GM19035 (cell line): ENCODE measurements at regions not wholly inside any gene's neighbourhood (a gene's known extent, or its start where the extent isn't known, plus 50 kb on each side); places are given as distances from the start of the nearest gene placed in this dataset.
"Not testable (repeated sequence)": the region's sequence is repeated elsewhere in the genome, so short reads cannot be mapped to it uniquely, and the experiment has no call there.

Experiments
- ATAC-seq: cut with Tn5 transposase; IDR thresholded peaks from one replicate; pipeline ENCODE4 v1.9.1; 2021; ENCODE audit not compliant: unreplicated experiment

DNA sequence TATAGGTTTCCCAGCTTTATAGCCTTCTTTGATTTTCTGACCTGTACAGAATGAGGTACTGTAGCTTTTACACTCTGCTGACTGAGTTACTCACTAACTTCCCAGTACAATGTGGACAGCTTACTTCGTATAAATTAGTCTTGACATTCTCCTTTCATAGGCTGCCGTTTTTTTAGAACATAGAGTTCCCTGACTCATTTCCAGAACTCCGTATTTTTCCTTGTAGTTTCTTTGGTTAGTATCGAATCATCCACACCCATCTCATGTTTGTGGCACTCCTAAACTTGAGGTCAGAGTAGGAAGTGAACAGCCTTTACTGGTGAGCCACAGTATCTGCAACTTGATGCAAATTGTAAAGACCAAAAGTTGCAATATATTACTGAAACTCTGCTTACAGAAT lies 303.9 kb downstream of the SLITRK5 start:
- no peak for ATAC-seq

DNA sequence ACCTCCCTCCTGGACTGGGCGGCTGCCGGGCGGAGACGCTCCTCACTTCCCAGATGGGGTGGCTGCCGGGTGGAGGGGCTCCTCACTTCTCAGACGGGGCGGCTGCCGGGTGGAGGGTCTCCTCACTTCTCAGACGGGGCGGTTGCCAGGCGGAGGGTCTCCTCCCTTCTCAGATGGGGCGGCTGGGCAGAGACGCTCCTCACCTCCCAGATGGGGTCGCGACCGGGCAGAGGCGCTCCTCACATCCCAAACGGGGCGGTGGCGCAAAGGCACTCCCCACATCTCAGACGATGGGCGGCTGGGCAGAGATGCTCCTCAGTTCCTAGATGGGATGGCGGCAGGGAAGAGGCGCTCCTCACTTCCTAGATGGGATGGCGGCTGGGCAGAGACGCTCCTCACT lies 305.5 kb downstream of the SLITRK5 start:
- not testable (repeated sequence) for ATAC-seq

DNA sequence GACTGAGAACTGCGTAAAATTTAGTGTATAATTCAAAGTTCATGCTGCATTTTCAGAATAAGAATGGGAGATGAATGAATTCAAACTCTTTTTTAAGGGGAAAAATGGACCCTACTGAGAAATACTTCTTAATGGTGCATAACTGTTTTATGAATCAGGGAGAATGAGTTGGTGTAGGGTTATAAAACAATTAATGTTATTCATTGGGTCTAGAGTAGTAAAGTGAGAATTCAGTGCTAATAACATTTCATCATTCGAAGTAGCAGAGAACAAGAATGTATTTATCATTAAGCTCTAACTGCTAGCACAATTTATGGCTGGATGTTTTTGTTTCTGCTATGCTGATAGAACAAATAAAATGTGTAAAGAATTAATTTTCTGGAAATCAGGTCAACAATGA lies 310.2 kb downstream of the SLITRK5 start:
- no peak for ATAC-seq

DNA sequence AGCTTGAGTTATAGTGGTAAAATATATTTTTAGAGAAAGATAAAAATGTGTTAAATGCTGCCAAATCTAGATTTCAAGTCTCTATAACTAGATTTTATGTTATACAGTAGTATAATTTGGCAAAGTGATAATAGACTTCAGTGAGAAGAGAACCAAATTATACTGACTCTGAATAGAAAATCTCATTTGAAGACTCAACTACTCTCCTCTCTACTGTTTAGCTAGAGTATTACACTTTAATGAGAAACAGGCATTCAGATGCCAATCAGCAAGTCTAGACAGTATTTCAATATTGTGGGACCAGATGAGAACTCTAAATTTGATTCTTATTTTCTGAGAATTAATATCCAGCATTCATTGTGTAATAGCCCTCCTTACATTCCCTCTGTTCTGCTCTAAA lies 311.2 kb downstream of the SLITRK5 start:
- no peak for ATAC-seq

DNA sequence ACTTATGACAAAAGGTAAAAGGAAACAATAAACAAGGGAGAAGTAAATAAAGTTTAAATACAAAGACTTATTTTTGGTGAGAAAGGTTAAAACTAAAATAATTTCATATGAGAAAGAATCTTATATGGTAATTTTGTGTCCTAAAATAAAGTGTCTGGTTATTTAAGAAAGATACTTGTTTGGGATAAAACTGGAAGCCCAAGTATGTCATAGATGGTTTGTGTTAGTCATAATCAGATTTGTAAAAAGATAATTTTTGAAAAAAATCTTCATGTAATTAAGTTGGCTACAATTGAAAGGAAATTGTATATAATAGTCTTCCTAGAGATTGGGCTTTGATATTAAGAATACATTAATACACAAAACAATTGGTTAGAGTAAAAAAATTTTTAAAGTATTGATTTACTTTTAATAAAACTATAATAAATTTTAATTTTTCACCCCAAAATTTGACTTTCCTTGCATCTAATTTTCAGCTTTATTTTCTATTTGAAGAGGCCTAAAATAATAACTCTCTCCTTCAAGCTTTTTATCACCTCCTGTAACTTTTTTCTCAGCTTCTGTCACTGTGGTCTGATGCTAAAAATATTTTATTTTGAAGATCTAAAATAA lies 315.6 kb downstream of the SLITRK5 start:
- no peak for ATAC-seq

DNA sequence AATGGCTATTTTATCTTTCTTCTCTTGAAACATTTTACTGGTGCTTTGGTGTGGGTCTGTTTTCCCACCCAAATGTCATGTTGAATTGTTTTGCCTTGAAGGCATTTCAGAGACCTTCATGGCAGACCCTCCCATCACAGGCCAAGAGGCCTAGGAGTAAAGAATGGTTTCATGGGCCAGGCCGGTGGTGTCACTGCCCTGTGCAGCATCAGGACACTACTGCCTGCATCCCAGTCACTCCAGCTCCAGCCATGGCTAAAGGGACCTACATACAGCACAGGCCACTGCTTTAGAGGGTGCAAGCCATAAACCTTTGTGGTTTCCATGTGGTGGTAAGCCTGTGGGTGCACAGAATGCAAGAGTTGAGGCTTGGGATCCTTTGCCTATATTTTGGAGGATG lies 326.9 kb downstream of the SLITRK5 start:
- no peak for ATAC-seq

DNA sequence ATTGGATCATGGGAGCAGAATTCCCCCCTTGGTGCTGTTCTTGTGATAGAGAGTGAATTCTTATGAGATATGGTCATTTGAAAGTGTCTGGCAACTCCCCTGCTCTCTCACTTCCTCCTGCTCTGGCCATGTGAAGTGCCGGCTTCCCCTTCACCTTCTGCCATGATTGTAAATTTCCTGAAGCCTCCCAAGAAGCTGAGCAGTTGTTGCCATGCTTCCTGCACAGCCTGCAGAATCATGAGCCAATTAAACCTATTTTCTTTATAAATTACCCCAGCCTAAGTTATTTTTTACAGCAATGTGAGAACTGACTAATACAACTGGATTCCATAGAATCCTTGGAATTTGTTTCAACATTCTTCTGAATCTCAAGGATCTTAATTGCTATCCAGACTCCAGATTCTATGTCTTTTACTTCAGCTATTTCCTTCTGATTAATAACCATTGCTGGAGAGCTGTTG lies 328.1 kb downstream of the SLITRK5 start:
- ATAC-seq, result no peak

DNA sequence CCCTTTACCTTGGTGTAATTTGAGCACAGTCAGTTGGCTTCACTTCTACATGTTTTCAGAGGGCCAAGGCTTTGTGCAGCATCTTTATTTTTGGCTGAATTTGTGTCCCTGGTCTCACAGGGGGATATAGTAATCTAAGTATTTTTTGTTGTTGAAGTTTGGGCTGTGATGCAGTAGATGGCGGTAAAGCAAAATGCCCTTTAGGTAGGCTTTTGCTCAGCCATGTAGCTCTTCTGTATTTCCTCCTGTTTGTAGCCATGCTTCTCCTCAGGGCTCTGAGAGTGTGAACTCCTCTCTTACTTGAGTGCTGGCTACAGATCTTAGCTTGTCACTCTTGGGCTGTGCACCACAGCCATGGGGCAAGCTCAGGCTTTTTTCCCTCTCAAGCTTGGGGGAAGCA lies 328.6 kb downstream of the SLITRK5 start:
- no peak for ATAC-seq

DNA sequence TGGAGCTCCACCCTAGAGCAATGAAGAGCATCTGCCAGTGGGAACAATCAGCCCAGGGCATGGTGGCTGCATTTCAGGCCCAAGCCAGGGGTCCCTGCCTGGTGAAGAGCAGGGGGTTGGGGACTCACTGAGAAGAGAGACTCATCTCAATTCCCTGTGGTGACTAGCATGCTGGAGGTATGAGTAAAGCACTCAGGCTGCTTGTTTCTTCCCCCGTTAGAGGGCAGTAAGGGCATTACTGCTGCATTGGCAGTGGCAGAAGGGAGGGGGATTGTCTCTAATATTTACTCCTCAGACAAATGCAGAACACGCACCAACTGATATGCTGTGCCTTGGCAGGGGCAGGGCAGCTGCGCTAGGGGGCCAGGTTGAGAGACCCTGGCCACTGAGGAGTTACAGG lies 329.1 kb downstream of the SLITRK5 start:
- no peak for ATAC-seq

DNA sequence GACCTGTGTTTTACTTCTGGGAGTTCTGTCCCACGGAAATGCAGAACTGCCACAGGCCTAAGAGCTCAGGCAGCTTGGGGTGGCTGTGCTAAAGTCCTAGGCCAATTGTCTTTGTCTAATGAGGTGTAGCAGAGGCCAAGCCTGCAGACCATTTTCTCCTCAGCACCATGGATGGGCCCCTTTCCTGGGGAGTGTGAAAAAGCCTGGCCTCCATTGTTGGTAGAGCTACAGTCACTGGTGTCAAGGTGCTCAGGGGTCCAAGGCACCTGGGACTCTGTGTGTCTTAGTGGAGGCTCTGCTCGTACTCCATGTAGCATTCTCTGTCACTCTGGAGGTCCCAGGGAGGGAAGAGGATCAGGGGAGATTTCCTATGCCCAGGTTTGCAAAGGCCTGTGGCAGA lies 329.6 kb downstream of the SLITRK5 start:
- no peak for ATAC-seq

DNA sequence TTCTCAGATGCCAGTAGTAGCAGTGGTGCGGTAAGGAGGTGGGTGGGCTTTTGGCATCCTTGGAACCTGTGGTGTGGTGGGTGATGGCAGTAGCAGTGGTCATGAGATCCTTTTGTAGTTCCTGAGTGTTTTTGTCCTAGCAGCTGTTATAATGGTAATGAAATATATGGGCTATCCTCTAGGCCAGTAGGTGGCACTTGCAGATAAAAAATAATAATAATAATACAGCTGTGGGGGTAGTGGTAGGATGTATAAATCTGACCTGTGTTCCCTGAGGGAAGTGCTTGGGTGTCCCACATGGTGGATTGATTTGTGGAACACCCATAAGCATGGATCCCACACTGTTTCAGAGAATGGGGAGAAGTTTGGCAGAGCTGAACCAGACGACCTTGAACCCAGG lies 334.0 kb downstream of the SLITRK5 start:
- ATAC-seq, result no peak

DNA sequence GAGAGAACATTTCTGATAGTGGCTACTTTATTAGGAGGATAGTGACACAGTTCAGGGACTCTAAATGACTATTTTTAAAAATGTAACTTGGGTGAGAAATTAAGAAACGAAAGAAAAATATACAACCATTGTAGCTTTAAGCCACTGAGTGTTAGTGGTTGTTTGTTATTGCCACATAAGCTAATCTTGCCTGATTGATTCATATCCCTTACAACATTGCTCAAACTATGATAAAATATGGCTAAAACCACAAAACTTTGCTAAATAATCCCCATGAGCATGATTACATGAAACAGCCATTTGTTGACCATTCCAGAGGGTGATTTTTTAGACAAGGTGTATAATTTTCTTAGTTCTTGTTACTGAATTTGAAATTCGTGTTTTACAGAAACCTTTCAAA lies 343.4 kb downstream of the SLITRK5 start:
- no peak for ATAC-seq

DNA sequence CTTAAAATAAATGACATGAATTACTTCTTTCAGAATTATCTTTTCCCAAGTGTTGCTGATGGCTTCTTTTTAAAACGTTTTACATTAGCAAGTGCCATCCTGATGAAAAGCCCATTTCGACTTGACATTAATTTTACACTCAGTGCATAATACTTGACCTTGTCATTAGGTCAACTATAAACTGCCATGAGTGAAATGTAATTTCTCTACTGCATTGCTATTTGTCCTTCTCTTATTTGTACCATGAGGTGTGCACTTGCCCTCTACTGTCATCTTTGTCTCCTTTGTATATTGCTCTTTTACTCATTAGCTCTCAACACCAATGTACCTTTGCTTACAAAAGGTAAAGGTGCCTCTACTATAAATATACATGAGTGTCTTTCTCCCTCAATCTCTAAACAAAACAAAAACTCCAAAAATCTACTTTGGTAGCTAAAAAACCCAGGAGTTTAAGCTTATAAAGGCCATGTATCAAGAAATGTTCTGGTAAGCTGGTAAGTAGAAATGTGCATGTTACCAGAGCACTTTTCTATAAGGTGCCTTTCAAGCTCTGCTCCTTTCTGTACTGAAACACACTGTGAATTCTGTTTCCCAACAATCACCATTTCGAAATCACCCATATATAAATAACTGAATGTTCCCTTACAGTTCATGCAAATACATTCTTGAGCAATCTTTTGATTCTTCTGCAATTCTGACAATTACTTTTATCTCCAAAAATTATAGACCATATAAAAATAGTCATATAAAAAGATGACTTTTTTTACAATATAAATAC lies 351.4 kb downstream of the SLITRK5 start:
- no peak for ATAC-seq

DNA sequence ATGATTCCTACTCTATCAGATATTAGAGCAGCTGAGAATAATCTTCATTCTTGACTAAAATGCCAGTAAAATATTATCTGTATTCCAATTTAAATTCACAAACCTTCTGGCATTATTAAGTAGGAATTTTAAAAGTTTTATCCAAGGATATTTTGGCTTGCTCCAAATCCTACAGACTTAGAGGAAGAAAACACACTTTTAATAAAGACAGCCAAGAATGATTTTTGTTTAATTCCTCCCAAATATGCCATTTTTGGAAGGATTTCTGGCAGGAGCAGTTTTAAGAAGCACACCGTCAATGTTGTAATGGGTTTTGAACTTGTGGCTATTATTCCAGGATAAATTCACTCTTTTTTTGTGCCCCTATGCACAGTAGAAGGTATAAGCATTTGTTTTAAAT lies 355.1 kb downstream of the SLITRK5 start:
- ATAC-seq, result no peak

DNA sequence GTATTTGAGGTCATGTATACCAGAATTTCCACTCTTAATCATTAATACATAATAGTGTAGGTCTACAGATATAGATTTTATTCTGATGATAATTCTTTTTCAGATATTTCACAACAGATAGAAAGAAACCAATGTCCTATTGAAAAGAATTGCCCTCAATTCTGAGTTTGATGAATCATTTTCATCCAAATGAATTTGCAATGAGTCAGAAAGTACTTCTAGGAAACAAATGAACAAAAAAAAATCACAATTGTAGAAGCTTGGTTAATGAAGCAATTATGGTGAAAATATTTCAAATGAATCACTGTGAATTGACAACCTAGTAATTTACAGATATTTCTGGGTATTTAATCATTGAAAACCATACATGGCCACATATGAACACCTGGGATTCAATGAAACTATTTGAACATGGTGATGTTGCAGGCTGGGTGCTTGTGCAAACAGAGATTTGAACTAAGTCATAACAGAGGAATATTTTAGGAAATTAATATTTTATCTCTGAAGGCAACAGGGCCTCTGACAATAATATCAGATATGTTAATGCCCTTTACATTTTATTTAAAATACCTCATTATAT lies 360.9 kb downstream of the SLITRK5 start:
- ATAC-seq, result no peak

DNA sequence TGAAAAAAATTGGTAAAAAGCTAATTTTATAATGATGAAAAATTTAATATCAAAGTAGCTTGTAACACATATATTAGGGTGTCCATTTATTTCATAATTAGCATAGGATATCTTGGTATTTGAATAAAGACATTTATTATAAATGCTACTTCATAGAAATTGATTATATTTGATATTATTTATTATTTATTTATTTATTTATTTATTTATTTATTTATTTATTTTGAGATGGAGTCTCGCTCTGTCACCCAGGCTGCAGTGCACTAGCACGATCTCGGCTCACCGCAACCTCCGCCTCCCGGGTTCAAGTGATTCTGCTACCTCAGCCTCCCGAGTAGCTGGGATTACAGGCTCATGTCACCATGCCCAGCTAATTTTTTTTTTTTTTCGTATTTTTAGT lies 365.0 kb downstream of the SLITRK5 start:
- ATAC-seq, result not testable (repeated sequence)

DNA sequence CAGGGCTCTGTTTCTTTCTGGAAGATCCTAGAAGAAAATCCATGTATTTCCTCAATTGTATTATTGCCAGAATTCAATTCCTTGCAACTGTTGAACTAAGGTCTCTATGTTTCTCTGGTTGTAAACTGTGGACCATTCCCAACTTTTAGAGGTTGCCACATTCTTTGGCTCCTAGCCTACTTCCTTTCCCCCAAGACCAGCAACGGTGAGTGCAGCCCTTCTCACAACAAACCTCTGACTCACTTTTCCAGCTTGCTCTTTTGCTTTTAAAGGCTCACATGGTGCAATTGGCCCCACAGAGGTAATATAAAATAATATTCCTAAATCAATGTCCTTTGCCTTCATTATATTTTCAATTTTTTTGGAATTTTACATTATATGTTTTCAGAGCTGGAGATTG lies 371.3 kb downstream of the SLITRK5 start:
- ATAC-seq, result no peak

DNA sequence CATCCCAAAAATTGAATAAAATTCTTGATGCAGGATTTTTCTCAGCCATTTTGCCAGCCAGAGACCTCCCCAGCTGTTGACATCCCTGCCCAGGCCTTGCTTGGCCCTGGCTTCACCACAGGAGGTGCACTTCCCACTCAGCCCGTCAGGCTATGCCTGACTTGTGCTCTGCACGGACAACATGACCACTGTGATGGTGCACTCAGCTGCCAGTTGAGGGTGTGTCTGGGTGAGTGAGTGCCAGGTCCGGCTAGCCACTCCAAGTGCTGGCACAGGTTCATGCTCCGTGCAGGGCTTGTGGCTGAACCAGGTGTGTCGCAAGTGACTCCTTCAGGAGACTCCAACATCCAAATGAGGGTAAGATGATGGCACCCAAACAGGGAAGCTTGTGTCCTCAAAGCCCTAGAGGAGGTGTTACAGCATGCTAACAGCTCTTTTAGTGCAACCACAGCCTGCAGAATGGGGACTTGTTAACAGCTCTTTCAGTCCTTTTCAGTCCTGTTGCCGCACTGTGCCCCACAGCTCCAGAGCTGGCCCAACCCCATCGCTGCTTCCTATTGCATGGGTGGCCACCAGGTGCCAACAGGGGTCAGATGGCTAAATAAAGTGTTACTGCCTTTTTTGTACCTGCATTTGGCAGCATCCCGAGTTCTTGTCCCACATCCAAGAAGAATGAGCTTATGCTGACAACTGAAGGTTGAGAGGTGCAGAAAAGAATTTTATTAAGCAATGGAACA lies 380.7 kb downstream of the SLITRK5 start:
- ATAC-seq, result no peak

DNA sequence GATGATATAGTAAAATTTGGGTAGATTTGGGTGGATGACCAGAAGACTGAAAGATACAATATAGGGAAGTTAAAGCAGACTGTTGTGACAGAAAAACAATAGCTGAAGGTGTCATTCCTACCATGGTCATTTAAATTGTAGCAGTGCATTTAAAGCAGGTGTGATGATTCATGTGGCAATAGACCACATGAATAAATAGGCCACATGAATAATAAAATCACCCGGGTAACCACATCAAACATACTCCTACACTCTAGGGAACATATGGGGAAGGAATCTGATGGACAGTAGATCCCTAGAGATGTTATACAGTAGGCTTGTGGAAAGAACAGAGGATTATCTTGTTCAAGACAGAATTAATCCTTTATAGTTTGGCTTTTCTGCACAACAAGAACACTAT lies 392.6 kb downstream of the SLITRK5 start:
- ATAC-seq, result no peak

DNA sequence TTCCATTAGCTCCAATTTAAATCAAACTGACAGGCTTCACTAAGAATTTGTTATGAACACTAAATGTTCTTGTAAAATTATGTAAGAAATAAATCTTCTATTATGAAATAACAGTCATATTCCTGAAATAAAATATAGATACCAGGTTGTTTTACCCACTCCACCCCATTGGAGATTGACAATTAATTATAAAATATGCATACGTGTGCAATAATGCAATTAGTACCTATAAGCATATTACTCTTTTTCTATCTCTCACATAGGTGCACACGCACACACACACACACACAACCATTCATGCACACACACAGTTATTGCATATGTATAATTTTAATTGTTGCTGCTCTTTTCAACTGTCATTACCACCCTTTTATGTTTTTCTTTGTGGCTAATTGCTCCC lies 395.7 kb downstream of the SLITRK5 start:
- no peak for ATAC-seq

DNA sequence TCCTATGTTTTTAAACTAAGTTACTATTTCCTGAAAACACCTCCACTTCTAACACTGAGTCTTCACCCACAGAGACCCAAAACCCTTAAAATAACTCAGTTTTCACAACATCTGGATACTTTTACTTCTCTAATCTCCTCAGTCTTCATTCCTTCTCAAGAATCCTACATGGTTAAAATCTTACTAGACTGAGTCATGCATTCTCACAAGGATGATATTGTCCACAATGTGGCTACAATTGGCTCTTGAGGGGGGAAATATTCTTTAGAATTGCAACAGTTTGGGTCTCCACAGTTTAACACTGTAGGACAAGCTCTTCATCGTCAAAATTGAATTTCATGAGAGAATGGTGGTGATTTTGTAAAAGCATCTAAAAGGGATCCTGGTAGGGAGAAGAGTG lies 397.1 kb downstream of the SLITRK5 start:
- no peak for ATAC-seq

DNA sequence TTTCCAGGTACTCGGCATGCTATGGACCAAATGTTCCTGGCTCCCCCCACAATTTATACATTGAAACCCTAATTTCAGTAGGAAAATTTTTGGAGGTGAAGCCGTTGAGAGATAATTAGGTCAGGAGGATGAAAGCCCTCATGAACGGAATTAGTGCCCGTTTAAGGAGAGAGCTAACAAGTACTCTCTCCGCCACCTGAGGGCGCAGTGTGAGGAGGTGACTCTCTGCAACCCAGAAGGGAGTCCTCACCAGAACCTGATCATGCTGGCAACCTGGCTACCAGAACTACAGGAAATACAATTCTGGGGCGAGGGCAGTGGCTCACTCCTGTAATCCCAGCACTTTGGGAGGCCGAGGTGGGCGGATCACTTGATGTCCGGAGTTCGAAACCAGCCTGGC lies 397.8 kb downstream of the SLITRK5 start:
- ATAC-seq, result no peak
